ENCODE measurements at regions not wholly inside any gene's neighbourhood (a gene's known extent, or its start where the extent isn't known, plus 50 kb on each side); places are given as distances from the start of the nearest gene placed in this dataset.

- TF ChIP-seq CTCF (IDR thresholded peaks at IDR 0.05) (no peak), ZFX (IDR thresholded peaks at IDR 0.05; ENCODE audit: borderline replicate concordance) (no peak)
- no peak overlapping the region for H3K27ac ChIP-seq
These were observed 276.8 kb downstream of the FBXW7 start for GRCh38 chr4:152258804-152259708.

- no peak overlapping the region for H3K27ac ChIP-seq
- TF ChIP-seq ZFX (IDR thresholded peaks at IDR 0.05; ENCODE audit: borderline replicate concordance): no peak
- no peak for TF ChIP-seq CTCF (IDR thresholded peaks at IDR 0.05)
These were observed 277.5 kb downstream of the FBXW7 start for GRCh38 chr4:152258391-152258790.

GRCh38 chr4:152257601-152258066 lies 278.3 kb downstream of the FBXW7 start:
- H3K27ac ChIP-seq: no peak overlapping the region
- TF ChIP-seq ZFX (IDR thresholded peaks at IDR 0.05; ENCODE audit: borderline replicate concordance): no peak
- no peak for TF ChIP-seq CTCF (IDR thresholded peaks at IDR 0.05)

GRCh38 chr4:152256996-152257395 lies 278.9 kb downstream of the FBXW7 start:
- H3K27ac ChIP-seq: no peak overlapping the region
- TF ChIP-seq CTCF (IDR thresholded peaks at IDR 0.05) (no peak), ZFX (IDR thresholded peaks at IDR 0.05; ENCODE audit: borderline replicate concordance) (no peak)

- no peak overlapping the region for H3K27ac ChIP-seq
- no peak for TF ChIP-seq CTCF (IDR thresholded peaks at IDR 0.05)
- no peak for TF ChIP-seq ZFX (IDR thresholded peaks at IDR 0.05; ENCODE audit: borderline replicate concordance)
These were observed 280.5 kb downstream of the FBXW7 start for GRCh38 chr4:152255437-152255836.

- no peak for TF ChIP-seq CTCF (IDR thresholded peaks at IDR 0.05)
- no peak for TF ChIP-seq ZFX (IDR thresholded peaks at IDR 0.05; ENCODE audit: borderline replicate concordance)
- no peak overlapping the region for H3K27ac ChIP-seq
These were observed 287.5 kb downstream of the FBXW7 start for GRCh38 chr4:152248347-152248746.

- H3K27ac ChIP-seq: no peak overlapping the region
- TF ChIP-seq CTCF (IDR thresholded peaks at IDR 0.05) (no peak), ZFX (IDR thresholded peaks at IDR 0.05; ENCODE audit: borderline replicate concordance) (no peak)
These were observed 288.5 kb downstream of the FBXW7 start for GRCh38 chr4:152247271-152247975.

Measured in 22Rv1 (cell line).